CD4-positive, alpha-beta T cell (primary cell): ENCODE measurements at regions not wholly inside any gene's neighbourhood (a gene's known extent, or its start where the extent isn't known, plus 50 kb on each side); places are given as distances from the start of the nearest gene placed in this dataset.
"Not testable (repeated sequence)": the region's sequence is repeated elsewhere in the genome, so short reads cannot be mapped to it uniquely, and the experiment has no call there.

Experiments used
- ATAC-seq: fragments of 200-7000 bp; cut with Tn5 transposase; one replicate; pipeline ENCODE4 v1.10.0; 2022; ENCODE audit warnings: mild to moderate bottlenecking; ENCODE audit not compliant: poor library complexity
- CTCF ChIA-PET: fragments of 350-600 bp; sonication (Branson Sonifier 250); formaldehyde crosslinking; loops from one replicate; lab custom pipeline; 2021; ENCODE audit warnings: antibody characterized with exemption, inconsistent platforms; lab: Charles Lee
- POLR2A ChIA-PET: fragments of 350-600 bp; sonication (Branson Sonifier 250); formaldehyde crosslinking; loops from one replicate; lab custom pipeline; 2021; ENCODE audit warnings: antibody characterized with exemption, inconsistent platforms; lab: Charles Lee
- DNase-seq, 14 experiments: peaks; one replicate each; pipeline ENCODE4 v3.0.0-alpha.2; 2013 to 2020; ENCODE audit warnings: mixed read lengths in 2 of 14
- H3K27ac ChIP-seq, 2 donors: one replicate each; pipeline versions ENCODE4 v1.5.1 to v1.7.0; 2013; ENCODE audit warnings: low read length in 2 of 2, low read depth in 1 of 2, mild to moderate bottlenecking in 1 of 2
- H3K27me3 ChIP-seq, 2 experiments: 1 replicate in 1 of 2; 2 replicates in 1 of 2; pipeline versions ENCODE4 v1.6.1 to v1.7.0; 2013; ENCODE audit warnings: low read length in 2 of 2, control low read depth in 1 of 2, mild to moderate bottlenecking in 1 of 2, moderate library complexity in 1 of 2; ENCODE audit not compliant: insufficient read depth in 2 of 2, control insufficient read depth in 1 of 2
- H3K36me3 ChIP-seq: one replicate; pipeline ENCODE4 v1.6.1; 2013; ENCODE audit warnings: low read length, control low read depth; ENCODE audit not compliant: insufficient read depth
- H3K4me1 ChIP-seq: one replicate; pipeline ENCODE4 v1.6.1; 2013; ENCODE audit warnings: low read length, control low read depth; ENCODE audit not compliant: insufficient read depth
- H3K4me3 ChIP-seq: one replicate; pipeline ENCODE4 v1.5.1; 2013; ENCODE audit warnings: mild to moderate bottlenecking, low read length, moderate library complexity
- H3K9me3 ChIP-seq, 2 experiments: 1 replicate in 1 of 2; 2 replicates in 1 of 2; pipeline versions ENCODE4 v1.6.1 to v1.7.0; 2013; ENCODE audit warnings: low read length in 2 of 2, mild to moderate bottlenecking in 2 of 2, control low read depth in 1 of 2, moderate library complexity in 1 of 2; ENCODE audit not compliant: control insufficient read depth in 1 of 2, insufficient read depth in 1 of 2
- H3K27ac Mint-ChIP-seq: one replicate; pipeline ENCODE4 v1.8.0; 2020; ENCODE audit warnings: mixed read lengths
- H3K27me3 Mint-ChIP-seq: one replicate; pipeline ENCODE4 v1.8.0; 2021; ENCODE audit warnings: mixed read lengths
- H3K36me3 Mint-ChIP-seq: one replicate; pipeline ENCODE4 v1.8.0; 2021; ENCODE audit warnings: low read depth, mixed read lengths
- H3K4me1 Mint-ChIP-seq: one replicate; pipeline ENCODE4 v1.8.0; 2021; ENCODE audit warnings: low read depth, mixed read lengths
- H3K4me3 Mint-ChIP-seq: one replicate; pipeline ENCODE4 v1.8.0; 2020; ENCODE audit warnings: mild to moderate bottlenecking, mixed read lengths
- H3K9me3 Mint-ChIP-seq: one replicate; pipeline ENCODE4 v1.8.0; 2020; ENCODE audit warnings: mixed read lengths
- CTCF ChIP-seq: fragments of 200-600 bp; IDR thresholded peaks from one replicate; pipeline ENCODE4 v1.8.0; 2022; ENCODE audit warnings: antibody characterized with exemption, mild to moderate bottlenecking
- intact Hi-C, 2 experiments: fragments of 100-400 bp; cut with DNase I in 1 of 2; cut with micrococcal nuclease in 1 of 2; formaldehyde crosslinking; loops; one replicate each; pipeline versions ENCODE4 v1.15.1 to v1.9.0; 2023 to 2025; cut with DNase I, micrococcal nuclease

GRCh38 chr20:58574469-58574868 lies 59.3 kb upstream of the APCDD1L start:
- CTCF ChIA-PET = no interaction called here
- ATAC-seq (no peak), DNase-seq (no peak)
- POLR2A ChIA-PET = no interaction called here
- Histone ChIP-seq H3K9me3 (peaks cover 0 to 2% of the 10 kb centered on the region in 2 experiments), H3K4me1 (no peaks in the 10 kb centered on the region), H3K27ac (no peak overlapping the region), H3K36me3 (no peaks in the 10 kb centered on the region), H3K27me3 (peaks cover 5 to 8% of the 10 kb centered on the region in 2 experiments), H3K4me3 (no peak overlapping the region)
- Mint-ChIP-seq H3K27me3 (peaks cover 36% of the 10 kb centered on the region), H3K9me3 (no peaks in the 10 kb centered on the region), H3K27ac (no peak overlapping the region), H3K4me1 (no peaks in the 10 kb centered on the region), H3K36me3 (no peaks in the 10 kb centered on the region), H3K4me3 (no peak overlapping the region)
- no peak for TF ChIP-seq CTCF
- intact Hi-C loops = no loop called here

GRCh38 chr20:58573986-58574385 lies 58.8 kb upstream of the APCDD1L start:
- ATAC-seq = no peak
- peaks cover 36% of the 10 kb centered on the region for H3K27me3 Mint-ChIP-seq
- intact Hi-C loops = no loop called here
- Histone ChIP-seq H3K36me3 (no peaks in the 10 kb centered on the region), H3K4me3 (no peak overlapping the region), H3K4me1 (no peaks in the 10 kb centered on the region), H3K27me3 (peaks cover 5 to 6% of the 10 kb centered on the region in 2 experiments), H3K9me3 (no peaks in the 10 kb centered on the region), H3K27ac (no peak overlapping the region)
- no peaks in the 10 kb centered on the region for H3K4me1 Mint-ChIP-seq
- H3K36me3 Mint-ChIP-seq = no peaks in the 10 kb centered on the region
- H3K4me3 Mint-ChIP-seq = no peak overlapping the region
- CTCF ChIA-PET = no interaction called here
- no peaks in the 10 kb centered on the region for H3K9me3 Mint-ChIP-seq
- H3K27ac Mint-ChIP-seq = no peak overlapping the region
- no peak for DNase-seq
- POLR2A ChIA-PET = no interaction called here
- TF ChIP-seq CTCF = no peak

- Mint-ChIP-seq H3K4me1 (no peaks in the 10 kb centered on the region), H3K27ac (no peak overlapping the region), H3K4me3 (no peak overlapping the region), H3K36me3 (no peaks in the 10 kb centered on the region), H3K27me3 (peaks cover 28% of the 10 kb centered on the region), H3K9me3 (no peaks in the 10 kb centered on the region)
- no peak overlapping the region for H3K27ac ChIP-seq
- CTCF ChIA-PET = no interaction called here
- intact Hi-C loops = no loop called here
- POLR2A ChIA-PET = no interaction called here
- no peak for DNase-seq
- no peaks in the 10 kb centered on the region for H3K4me1 ChIP-seq
- ATAC-seq = no peak
- no peaks in the 10 kb centered on the region for H3K36me3 ChIP-seq
- H3K27me3 ChIP-seq = peaks cover 3 to 5% of the 10 kb centered on the region in 2 experiments
- H3K4me3 ChIP-seq = no peak overlapping the region
- H3K9me3 ChIP-seq = no peaks in the 10 kb centered on the region
- TF ChIP-seq CTCF = no peak
These were observed 58.1 kb upstream of the APCDD1L start for GRCh38 chr20:58573257-58573656.

- H3K4me1 Mint-ChIP-seq, DNase-seq, H3K36me3 Mint-ChIP-seq, POLR2A ChIA-PET, ATAC-seq, H3K27ac Mint-ChIP-seq, intact Hi-C loops, CTCF ChIA-PET, H3K4me3 Mint-ChIP-seq, H3K27ac ChIP-seq, H3K36me3 ChIP-seq, H3K9me3 ChIP-seq, H3K4me3 ChIP-seq, H3K27me3 ChIP-seq, H3K9me3 Mint-ChIP-seq, H3K4me1 ChIP-seq: not testable (repeated sequence)
- peaks cover 26% of the 10 kb centered on the region for H3K27me3 Mint-ChIP-seq
These were observed 57.2 kb upstream of the APCDD1L start for GRCh38 chr20:58572428-58572763.
